SJSA1 (cell line): ENCODE measurements at regions not wholly inside any gene's neighbourhood (a gene's known extent, or its start where the extent isn't known, plus 50 kb on each side); places are given as distances from the start of the nearest gene placed in this dataset.

Experiments
- DNase-seq, 2 experiments: peaks; one replicate each; pipeline ENCODE4 v3.0.0-alpha.2; 2015 to 2020; ENCODE audit warnings: low spot score in 2 of 2, low read depth in 1 of 2
- H3K27ac ChIP-seq: fragments of 250-450 bp; sonication (Bioruptor Pico); 2 replicates; pipeline ENCODE4 v1.5.1; 2020; ENCODE audit warnings: mild to moderate bottlenecking, moderate library complexity
- H3K27me3 ChIP-seq: fragments of 250-450 bp; sonication (Bioruptor Pico); replicated peaks from 2 replicates; pipeline ENCODE4 v1.5.1; 2020; ENCODE audit warnings: mild to moderate bottlenecking, moderate library complexity
- H3K36me3 ChIP-seq: fragments of 250-450 bp; sonication (Bioruptor Pico); 2 replicates; pipeline ENCODE4 v1.5.1; 2020; ENCODE audit warnings: mild to moderate bottlenecking
- H3K4me1 ChIP-seq: fragments of 250-450 bp; sonication (Bioruptor Pico); replicated peaks from 2 replicates; pipeline ENCODE4 v1.6.1; 2021; ENCODE audit warnings: mild to moderate bottlenecking
- H3K4me3 ChIP-seq: fragments of 250-450 bp; sonication (Bioruptor Pico); 2 replicates; pipeline ENCODE4 v1.5.1; 2020; ENCODE audit warnings: mild to moderate bottlenecking
- H3K9me3 ChIP-seq: fragments of 250-450 bp; sonication (Bioruptor Pico); replicated peaks from 2 replicates; pipeline ENCODE4 v1.5.1; 2020; ENCODE audit warnings: mild to moderate bottlenecking

- no peak overlapping the region for H3K27ac ChIP-seq
- H3K9me3 ChIP-seq: no peaks in the 10 kb centered on the region
- no peak for DNase-seq
These were observed 669.0 kb upstream of the FOXG1 start for GRCh38 chr14:28097585-28097984.

GRCh38 chr14:28098856-28099255 lies 667.7 kb upstream of the FOXG1 start:
- Histone ChIP-seq H3K27ac (no peak overlapping the region), H3K4me1 (no peaks in the 10 kb centered on the region), H3K36me3 (no peaks in the 10 kb centered on the region), H3K27me3 (no peaks in the 10 kb centered on the region), H3K4me3 (no peak overlapping the region), H3K9me3 (no peaks in the 10 kb centered on the region)
- no peak for DNase-seq

More at GRCh38 chr14:28097585-28097984, 669.0 kb upstream of the FOXG1 start:
- no peaks in the 10 kb centered on the region for H3K36me3 ChIP-seq
- no peak overlapping the region for H3K4me3 ChIP-seq
- H3K4me1 ChIP-seq: no peaks in the 10 kb centered on the region
- no peaks in the 10 kb centered on the region for H3K27me3 ChIP-seq

- no peak for DNase-seq
- no peaks in the 10 kb centered on the region for H3K27me3 ChIP-seq
- no peak overlapping the region for H3K4me3 ChIP-seq
- H3K36me3 ChIP-seq: no peaks in the 10 kb centered on the region
- no peaks in the 10 kb centered on the region for H3K9me3 ChIP-seq
- no peak overlapping the region for H3K27ac ChIP-seq
- H3K4me1 ChIP-seq: no peaks in the 10 kb centered on the region
These were observed 664.6 kb upstream of the FOXG1 start for GRCh38 chr14:28102001-28102400.

GRCh38 chr14:28102814-28103213 lies 663.8 kb upstream of the FOXG1 start:
- Histone ChIP-seq H3K36me3 (no peaks in the 10 kb centered on the region), H3K27me3 (no peaks in the 10 kb centered on the region), H3K9me3 (no peaks in the 10 kb centered on the region), H3K4me1 (no peaks in the 10 kb centered on the region), H3K4me3 (no peak overlapping the region), H3K27ac (no peak overlapping the region)
- DNase-seq: no peak

GRCh38 chr14:28113311-28113710 lies 653.3 kb upstream of the FOXG1 start:
- no peak for DNase-seq
- Histone ChIP-seq H3K4me1 (no peaks in the 10 kb centered on the region), H3K27me3 (no peaks in the 10 kb centered on the region), H3K4me3 (no peak overlapping the region), H3K36me3 (no peaks in the 10 kb centered on the region), H3K27ac (no peak overlapping the region), H3K9me3 (0 out of 2 replicates have a peak, but pooled peaks cover 2% of the 10 kb centered on the region)

GRCh38 chr14:28116716-28117115 lies 649.9 kb upstream of the FOXG1 start:
- no peak overlapping the region for H3K27ac ChIP-seq
- no peaks in the 10 kb centered on the region for H3K9me3 ChIP-seq
- no peak for DNase-seq
- H3K4me1 ChIP-seq: no peaks in the 10 kb centered on the region
- no peaks in the 10 kb centered on the region for H3K36me3 ChIP-seq
- no peak overlapping the region for H3K4me3 ChIP-seq
- no peaks in the 10 kb centered on the region for H3K27me3 ChIP-seq

- H3K27me3 ChIP-seq: no peaks in the 10 kb centered on the region
- no peak overlapping the region for H3K27ac ChIP-seq
- no peaks in the 10 kb centered on the region for H3K36me3 ChIP-seq
- no peak for DNase-seq
- H3K4me3 ChIP-seq: no peak overlapping the region
- no peaks in the 10 kb centered on the region for H3K4me1 ChIP-seq
- no peaks in the 10 kb centered on the region for H3K9me3 ChIP-seq
These were observed 646.7 kb upstream of the FOXG1 start for GRCh38 chr14:28119849-28120248.

- Histone ChIP-seq H3K9me3 (no peaks in the 10 kb centered on the region), H3K4me3 (no peak overlapping the region), H3K4me1 (no peaks in the 10 kb centered on the region), H3K27ac (no peak overlapping the region), H3K36me3 (no peaks in the 10 kb centered on the region), H3K27me3 (no peaks in the 10 kb centered on the region)
- DNase-seq: no peak
These were observed 646.2 kb upstream of the FOXG1 start for GRCh38 chr14:28120391-28120790.

- no peak overlapping the region for H3K4me3 ChIP-seq
These were observed 644.9 kb upstream of the FOXG1 start for GRCh38 chr14:28121512-28122297.

GRCh38 chr14:28130610-28131284 lies 635.8 kb upstream of the FOXG1 start:
- no peak for DNase-seq
- Histone ChIP-seq H3K4me1 (no peaks in the 10 kb centered on the region), H3K36me3 (no peaks in the 10 kb centered on the region), H3K9me3 (no peaks in the 10 kb centered on the region; the same call in 1 of the 2 replicates), H3K4me3 (no peak overlapping the region), H3K27ac (no peak overlapping the region), H3K27me3 (no peaks in the 10 kb centered on the region)

More at GRCh38 chr14:28121512-28122297, 644.9 kb upstream of the FOXG1 start:
- DNase-seq: no peak
- Histone ChIP-seq H3K27me3 (no peaks in the 10 kb centered on the region), H3K9me3 (no peaks in the 10 kb centered on the region; the same call in 1 of the 2 replicates), H3K4me1 (no peaks in the 10 kb centered on the region), H3K36me3 (no peaks in the 10 kb centered on the region), H3K27ac (no peak overlapping the region)

- H3K27me3 ChIP-seq: no peaks in the 10 kb centered on the region
- H3K9me3 ChIP-seq: no peaks in the 10 kb centered on the region
- H3K36me3 ChIP-seq: no peaks in the 10 kb centered on the region
- H3K27ac ChIP-seq: no peak overlapping the region
- H3K4me3 ChIP-seq: no peak overlapping the region
- DNase-seq: no peak
- no peaks in the 10 kb centered on the region for H3K4me1 ChIP-seq
These were observed 628.2 kb upstream of the FOXG1 start for GRCh38 chr14:28138341-28138740.

- no peaks in the 10 kb centered on the region for H3K9me3 ChIP-seq
- H3K36me3 ChIP-seq: no peaks in the 10 kb centered on the region
- no peak overlapping the region for H3K4me3 ChIP-seq
- no peaks in the 10 kb centered on the region for H3K27me3 ChIP-seq
- DNase-seq: no peak
- no peak overlapping the region for H3K27ac ChIP-seq
- H3K4me1 ChIP-seq: no peaks in the 10 kb centered on the region
These were observed 624.9 kb upstream of the FOXG1 start for GRCh38 chr14:28141662-28142061.

- no peak for DNase-seq
- no peak overlapping the region for H3K4me3 ChIP-seq
- no peaks in the 10 kb centered on the region for H3K4me1 ChIP-seq
- H3K9me3 ChIP-seq: no peaks in the 10 kb centered on the region
- H3K36me3 ChIP-seq: no peaks in the 10 kb centered on the region
- H3K27me3 ChIP-seq: no peaks in the 10 kb centered on the region
- no peak overlapping the region for H3K27ac ChIP-seq
These were observed 624.1 kb upstream of the FOXG1 start for GRCh38 chr14:28142400-28143015.

- no peaks in the 10 kb centered on the region for H3K36me3 ChIP-seq
- no peak overlapping the region for H3K4me3 ChIP-seq
- no peaks in the 10 kb centered on the region for H3K4me1 ChIP-seq
- H3K27ac ChIP-seq: no peak overlapping the region
- H3K9me3 ChIP-seq: no peaks in the 10 kb centered on the region
- H3K27me3 ChIP-seq: no peaks in the 10 kb centered on the region
- DNase-seq: no peak
These were observed 623.3 kb upstream of the FOXG1 start for GRCh38 chr14:28143316-28143715.
